HepG2 (cell line): ENCODE measurements at regions not wholly inside any gene's neighbourhood (a gene's known extent, or its start where the extent isn't known, plus 50 kb on each side); places are given as distances from the start of the nearest gene placed in this dataset.

Source experiments
- ARID5B ChIP-seq: IDR thresholded peaks from 2 replicates; pipeline ENCODE4 v1.4.0; 2020; ENCODE audit warnings: mild to moderate bottlenecking, missing genetic modification reagents
- FIP1L1 ChIP-seq: fragments of 200-400 bp; formaldehyde crosslinking; IDR thresholded peaks from 2 replicates; pipeline ENCODE4 v1.6.1; 2018; ENCODE audit warnings: low read depth, mild to moderate bottlenecking, low read length, moderate library complexity, borderline replicate concordance; ENCODE audit not compliant: insufficient read depth
- HMG20A ChIP-seq: IDR thresholded peaks from 2 replicates; pipeline ENCODE4 v1.6.1; 2016; ENCODE audit warnings: borderline replicate concordance
- HMGXB3 ChIP-seq: sonication (generic); formaldehyde crosslinking; IDR thresholded peaks from 2 replicates; pipeline ENCODE4 v1.4.0; 2020; ENCODE audit warnings: missing genetic modification reagents, borderline replicate concordance
- HMGXB4 ChIP-seq, 2 experiments: sonication (generic) in 1 of 2; formaldehyde crosslinking in 1 of 2; IDR thresholded peaks; 2 replicates each; pipeline versions ENCODE4 v1.4.0 to v1.6.1; 2018 to 2020; ENCODE audit warnings: missing genetic modification reagents in 2 of 2, borderline replicate concordance in 1 of 2, low read depth in 1 of 2, mild to moderate bottlenecking in 1 of 2, missing biosample characterization in 1 of 2
- IRF2 ChIP-seq: IDR thresholded peaks from 2 replicates; pipeline ENCODE4 v1.6.1; 2018; ENCODE audit warnings: missing genetic modification reagents, missing compliant biosample characterization
- RCOR2 ChIP-seq: IDR thresholded peaks from 2 replicates; pipeline ENCODE4 v1.6.1; 2016; ENCODE audit warnings: missing biosample characterization, missing genetic modification reagents
- ZNF335 ChIP-seq: sonication (generic); formaldehyde crosslinking; IDR thresholded peaks from 2 replicates; pipeline ENCODE4 v1.4.0; 2020; ENCODE audit warnings: missing genetic modification reagents
- ZSCAN12 ChIP-seq: sonication (generic); formaldehyde crosslinking; IDR thresholded peaks from 2 replicates; pipeline ENCODE4 v1.9.0; 2021; ENCODE audit warnings: mild to moderate bottlenecking, missing genetic modification reagents
- ZSCAN30 ChIP-seq: sonication (generic); formaldehyde crosslinking; IDR thresholded peaks from 2 replicates; pipeline ENCODE4 v1.5.0; 2020; ENCODE audit warnings: mild to moderate bottlenecking, missing genetic modification reagents

- TF ChIP-seq ARID5B, result peak; percentile 49
- TF ChIP-seq ZNF335 (CRISPR knock-in tag), result no peak
- no peak for TF ChIP-seq HMGXB4 (CRISPR knock-in tag; IDR thresholded peaks at IDR 0.05; ENCODE audit: borderline replicate concordance in 1 of 2, low read depth in 1 of 2)
- no peak for TF ChIP-seq HMGXB3
- no peak for TF ChIP-seq ZSCAN30 (CRISPR knock-in tag)
- TF ChIP-seq IRF2 (CRISPR knock-in tag), result no peak
- TF ChIP-seq RCOR2 (CRISPR knock-in tag), result no peak
- TF ChIP-seq ZSCAN12 (CRISPR knock-in tag), result no peak
- TF ChIP-seq HMG20A (CRISPR knock-in tag), result peak; percentile 18; the same call in 1 of the 2 replicates
- TF ChIP-seq FIP1L1, result no peak
Observed at GRCh38 chr5:92801911-92802310, 779.1 kb downstream of the NR2F1-AS1 start (continued).
